Caco-2 (cell line): ENCODE measurements at regions not wholly inside any gene's neighbourhood (a gene's known extent, or its start where the extent isn't known, plus 50 kb on each side); places are given as distances from the start of the nearest gene placed in this dataset.

Experiments
- BruUV-seq: library from RNA; stranded (reverse); fragments of 400-500 nt; replicated peaks from 2 replicates; lab custom pipeline; 2021; lab: Mats Ljungman, UMichigan
- CTCF ChIA-PET: fragments of 300-600 bp; sonication (Branson Sonifier 250); formaldehyde crosslinking; loops from one replicate; lab custom pipeline; 2022; ENCODE audit warnings: antibody characterized with exemption; lab: Charles Lee
- POLR2A ChIA-PET: fragments of 300-600 bp; sonication (Branson Sonifier 250); formaldehyde crosslinking; loops from one replicate; lab custom pipeline; 2022; ENCODE audit warnings: antibody characterized with exemption; lab: Charles Lee
- DNase-seq, 2 experiments: peaks; one replicate each; pipeline versions ENCODE4 v3.0.0 to v3.0.0-alpha.2; 2020 to 2022
- H3K27me3 ChIP-seq: replicated peaks from 2 replicates; pipeline ENCODE4 v1.6.0; 2011; ENCODE audit warnings: low read length; ENCODE audit not compliant: control insufficient read depth, insufficient read depth
- H3K36me3 ChIP-seq: 2 replicates; pipeline ENCODE4 v1.5.1; 2011; ENCODE audit warnings: low read length; ENCODE audit not compliant: control insufficient read depth, insufficient read depth
- H3K4me1 ChIP-seq: fragments of 250-450 bp; sonication (Bioruptor Pico); 2 replicates; pipeline ENCODE4 v1.5.1; 2020; ENCODE audit warnings: mild to moderate bottlenecking
- H3K4me3 ChIP-seq: 2 replicates; pipeline ENCODE4 v1.5.1; 2011; ENCODE audit warnings: low read depth, mild to moderate bottlenecking, control low read depth, low read length
- H3K9me3 ChIP-seq: fragments of 250-450 bp; sonication (Bioruptor Pico); 2 replicates; pipeline ENCODE4 v1.5.1; 2020; ENCODE audit warnings: mild to moderate bottlenecking, moderate library complexity
- H3K27ac Mint-ChIP-seq: one replicate; pipeline ENCODE4 v1.8.0; 2022; ENCODE audit warnings: mixed read lengths; ENCODE audit not compliant: unreplicated experiment
- H3K27me3 Mint-ChIP-seq: one replicate; pipeline ENCODE4 v1.8.0; 2022; ENCODE audit warnings: mixed read lengths; ENCODE audit not compliant: insufficient read depth, unreplicated experiment
- H3K36me3 Mint-ChIP-seq: one replicate; pipeline ENCODE4 v1.8.0; 2022; ENCODE audit warnings: mild to moderate bottlenecking, mixed read lengths; ENCODE audit not compliant: insufficient read depth, unreplicated experiment
- H3K4me1 Mint-ChIP-seq: one replicate; pipeline ENCODE4 v1.8.0; 2022; ENCODE audit warnings: low read depth, mixed read lengths; ENCODE audit not compliant: unreplicated experiment
- H3K4me3 Mint-ChIP-seq: one replicate; pipeline ENCODE4 v1.8.0; 2022; ENCODE audit warnings: mild to moderate bottlenecking, moderate library complexity, mixed read lengths; ENCODE audit not compliant: unreplicated experiment
- H3K9me3 Mint-ChIP-seq: one replicate; pipeline ENCODE4 v1.8.0; 2022; ENCODE audit warnings: mixed read lengths; ENCODE audit not compliant: unreplicated experiment
- intact Hi-C: fragments of 100-400 bp; cut with micrococcal nuclease; formaldehyde crosslinking; loops from one replicate; pipeline ENCODE4 v1.10.0; 2022; ENCODE audit not compliant: unreplicated experiment
- TF ChIP-seq, protein P1 (sequence below), 2 experiments: fragments of 200-600 bp in 1 of 2; IDR thresholded peaks; 1 replicate in 1 of 2; 2 replicates in 1 of 2; pipeline versions ENCODE4 v1.5.1 to v1.8.0; 2011 to 2022; ENCODE audit warnings: antibody characterized with exemption in 1 of 2, control low read depth in 1 of 2, inconsistent platforms in 1 of 2, low read depth in 1 of 2, low read length in 1 of 2, mild to moderate bottlenecking in 1 of 2, moderate library complexity in 1 of 2; ENCODE audit not compliant: insufficient read depth in 1 of 2, severe bottlenecking in 1 of 2, unreplicated experiment in 1 of 2

DNA sequence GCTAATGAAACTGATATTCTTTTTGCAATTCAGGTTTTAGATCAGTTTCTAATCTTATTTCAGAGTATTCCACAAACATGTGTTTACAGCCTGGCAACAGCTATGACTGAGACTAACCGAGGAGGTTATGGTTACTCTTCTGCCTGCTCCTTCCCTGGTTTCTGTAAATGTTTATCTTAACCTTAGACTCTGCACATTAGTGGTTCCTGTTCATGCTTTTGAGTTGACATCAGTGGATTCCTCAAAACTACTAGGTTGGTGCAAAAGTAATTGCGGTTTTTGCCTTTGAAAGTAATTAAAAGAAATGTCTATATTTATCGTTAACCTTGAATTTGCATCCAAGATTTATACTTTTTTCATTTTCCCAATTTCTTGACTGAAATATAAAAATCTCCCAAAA lies 237.0 kb upstream of the TSHZ3 start:
- H3K27ac Mint-ChIP-seq = no peak overlapping the region
- no peaks in the 10 kb centered on the region for H3K9me3 Mint-ChIP-seq
- H3K4me1 Mint-ChIP-seq = no peaks in the 10 kb centered on the region
- no peak overlapping the region for H3K4me3 Mint-ChIP-seq
- Histone ChIP-seq H3K4me1 (no peaks in the 10 kb centered on the region), H3K4me3 (no peak overlapping the region), H3K36me3 (no peaks in the 10 kb centered on the region), H3K27me3 (no peaks in the 10 kb centered on the region), H3K9me3 (no peaks in the 10 kb centered on the region)
- intact Hi-C loops = no loop called here
- DNase-seq = no peak
- ChIA-PET POLR2A (no interaction called here), CTCF (no interaction called here)
- TF ChIP-seq, protein P1, sequence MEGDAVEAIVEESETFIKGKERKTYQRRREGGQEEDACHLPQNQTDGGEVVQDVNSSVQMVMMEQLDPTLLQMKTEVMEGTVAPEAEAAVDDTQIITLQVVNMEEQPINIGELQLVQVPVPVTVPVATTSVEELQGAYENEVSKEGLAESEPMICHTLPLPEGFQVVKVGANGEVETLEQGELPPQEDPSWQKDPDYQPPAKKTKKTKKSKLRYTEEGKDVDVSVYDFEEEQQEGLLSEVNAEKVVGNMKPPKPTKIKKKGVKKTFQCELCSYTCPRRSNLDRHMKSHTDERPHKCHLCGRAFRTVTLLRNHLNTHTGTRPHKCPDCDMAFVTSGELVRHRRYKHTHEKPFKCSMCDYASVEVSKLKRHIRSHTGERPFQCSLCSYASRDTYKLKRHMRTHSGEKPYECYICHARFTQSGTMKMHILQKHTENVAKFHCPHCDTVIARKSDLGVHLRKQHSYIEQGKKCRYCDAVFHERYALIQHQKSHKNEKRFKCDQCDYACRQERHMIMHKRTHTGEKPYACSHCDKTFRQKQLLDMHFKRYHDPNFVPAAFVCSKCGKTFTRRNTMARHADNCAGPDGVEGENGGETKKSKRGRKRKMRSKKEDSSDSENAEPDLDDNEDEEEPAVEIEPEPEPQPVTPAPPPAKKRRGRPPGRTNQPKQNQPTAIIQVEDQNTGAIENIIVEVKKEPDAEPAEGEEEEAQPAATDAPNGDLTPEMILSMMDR (IDR thresholded peaks at IDR 0.05; ENCODE audit: insufficient read depth in 1 of 2, low read depth in 1 of 2, low read length in 1 of 2, severe bottlenecking in 1 of 2, unreplicated experiment in 1 of 2) = no peak
- peaks cover 18% of the 10 kb centered on the region for H3K27me3 Mint-ChIP-seq
- BruUV-seq = no TSS peak
- H3K36me3 Mint-ChIP-seq = no peaks in the 10 kb centered on the region

DNA sequence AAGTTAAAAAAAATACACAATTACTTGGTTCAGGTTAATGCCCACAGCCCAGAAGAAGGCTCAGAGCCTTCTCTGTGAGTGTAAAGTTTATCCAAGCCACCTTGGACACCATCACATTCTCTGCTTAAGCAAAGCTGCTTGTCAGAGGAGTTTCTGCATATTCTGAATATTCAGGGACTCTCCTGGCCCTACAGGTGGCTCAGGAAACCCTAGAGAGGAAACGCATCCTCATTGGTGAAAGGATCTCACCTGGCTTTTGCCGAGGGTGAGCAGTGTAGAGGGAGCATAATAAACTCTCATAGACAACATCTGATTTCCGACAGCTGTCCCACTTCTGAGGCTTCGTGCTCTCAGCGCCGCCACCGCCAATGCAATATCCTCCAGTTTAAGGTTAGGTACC lies 239.9 kb upstream of the TSHZ3 start:
- CTCF ChIA-PET = no interaction called here
- POLR2A ChIA-PET = no interaction called here
- DNase-seq = no peak
- H3K27me3 Mint-ChIP-seq = peaks cover 18% of the 10 kb centered on the region
- H3K4me3 Mint-ChIP-seq = no peak overlapping the region
- no peaks in the 10 kb centered on the region for H3K36me3 Mint-ChIP-seq
- intact Hi-C loops = no loop called here
- no peaks in the 10 kb centered on the region for H3K36me3 ChIP-seq
- H3K9me3 Mint-ChIP-seq = no peaks in the 10 kb centered on the region
- no peaks in the 10 kb centered on the region for H3K4me1 Mint-ChIP-seq
- H3K9me3 ChIP-seq = no peaks in the 10 kb centered on the region
- TF ChIP-seq, protein P1 (IDR thresholded peaks at IDR 0.05; ENCODE audit: insufficient read depth in 1 of 2, low read depth in 1 of 2, low read length in 1 of 2, severe bottlenecking in 1 of 2, unreplicated experiment in 1 of 2) = no peak
- H3K27me3 ChIP-seq = no peaks in the 10 kb centered on the region
- no peak overlapping the region for H3K4me3 ChIP-seq
- H3K27ac Mint-ChIP-seq = no peak overlapping the region
- BruUV-seq = no TSS peak
- no peaks in the 10 kb centered on the region for H3K4me1 ChIP-seq

DNA sequence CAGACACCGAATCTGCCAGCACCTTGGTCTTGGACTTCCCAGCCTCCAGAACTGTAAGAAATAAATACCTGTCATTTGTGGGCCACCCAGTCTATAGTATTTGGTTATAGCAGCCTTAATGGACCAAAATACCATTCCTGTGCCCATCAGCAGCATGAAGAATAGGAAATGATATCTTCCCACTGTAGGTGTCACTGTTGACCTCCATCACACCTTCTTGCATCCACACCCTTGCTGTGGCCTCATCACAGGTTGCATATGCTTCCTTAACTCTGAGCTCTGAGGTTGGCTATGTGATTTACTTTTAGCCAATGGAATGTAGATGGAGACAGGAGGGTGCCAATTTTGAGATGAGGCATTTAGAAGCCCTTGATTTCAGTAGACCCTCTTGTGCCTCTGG lies 242.0 kb upstream of the TSHZ3 start:
- H3K9me3 ChIP-seq = no peaks in the 10 kb centered on the region

More for the DNA sequence above, 242.0 kb upstream of the TSHZ3 start:
- ChIA-PET POLR2A (no interaction called here), CTCF (no interaction called here)
- no peaks in the 10 kb centered on the region for H3K4me1 ChIP-seq
- H3K36me3 ChIP-seq = no peaks in the 10 kb centered on the region
- peaks cover 24% of the 10 kb centered on the region for H3K27me3 Mint-ChIP-seq
- no peaks in the 10 kb centered on the region for H3K4me1 Mint-ChIP-seq
- no peak overlapping the region for H3K27ac Mint-ChIP-seq
- no TSS peak for BruUV-seq
- TF ChIP-seq, protein P1 (IDR thresholded peaks at IDR 0.05; ENCODE audit: insufficient read depth in 1 of 2, low read depth in 1 of 2, low read length in 1 of 2, severe bottlenecking in 1 of 2, unreplicated experiment in 1 of 2) = no peak
- H3K36me3 Mint-ChIP-seq = no peaks in the 10 kb centered on the region
- H3K4me3 ChIP-seq = no peak overlapping the region
- no peak overlapping the region for H3K4me3 Mint-ChIP-seq
- intact Hi-C loops = no loop called here
- no peaks in the 10 kb centered on the region for H3K27me3 ChIP-seq
- H3K9me3 Mint-ChIP-seq = no peaks in the 10 kb centered on the region
- DNase-seq = no peak
